ENCODE measurements at regions not wholly inside any gene's neighbourhood (a gene's known extent, or its start where the extent isn't known, plus 50 kb on each side); places are given as distances from the start of the nearest gene placed in this dataset.

- ATAC-seq (no peak), DNase-seq (ENCODE audit: low spot score) (no peak)
- Mint-ChIP-seq H3K4me3 (no peak overlapping the region), H3K9me3 (peaks cover 23% of the 10 kb centered on the region), H3K36me3 (no peaks in the 10 kb centered on the region), H3K4me1 (ENCODE audit: low read depth in 2 of 2) (no peaks in the 10 kb centered on the region), H3K27ac (no peak overlapping the region), H3K27me3 (no peaks in the 10 kb centered on the region)
These were observed 261.4 kb upstream of the ZP4 start for GRCh38 chr1:238152119-238152518.

- Mint-ChIP-seq H3K27ac (no peak overlapping the region), H3K4me1 (ENCODE audit: low read depth in 2 of 2) (no peaks in the 10 kb centered on the region), H3K4me3 (no peak overlapping the region), H3K27me3 (no peaks in the 10 kb centered on the region), H3K36me3 (no peaks in the 10 kb centered on the region), H3K9me3 (peaks cover 4% of the 10 kb centered on the region)
- ATAC-seq (no peak), DNase-seq (ENCODE audit: low spot score) (no peak)
These were observed 252.3 kb upstream of the ZP4 start for GRCh38 chr1:238143038-238143437.

- H3K9me3 Mint-ChIP-seq = peaks cover 7% of the 10 kb centered on the region
- DNase-seq (ENCODE audit: low spot score) (no peak), ATAC-seq (no peak)
- H3K36me3 Mint-ChIP-seq = no peaks in the 10 kb centered on the region
- H3K27ac Mint-ChIP-seq = no peak overlapping the region
- H3K4me3 Mint-ChIP-seq = no peak overlapping the region
- no peaks in the 10 kb centered on the region for H3K4me1 Mint-ChIP-seq (ENCODE audit: low read depth in 2 of 2)
- H3K27me3 Mint-ChIP-seq = no peaks in the 10 kb centered on the region
These were observed 250.6 kb upstream of the ZP4 start for GRCh38 chr1:238141353-238141752.

GRCh38 chr1:238139713-238140112, 249.0 kb upstream of the ZP4 start:
- Mint-ChIP-seq H3K27me3 (no peaks in the 10 kb centered on the region), H3K4me3 (no peak overlapping the region), H3K27ac (no peak overlapping the region), H3K4me1 (ENCODE audit: low read depth in 2 of 2) (no peaks in the 10 kb centered on the region), H3K9me3 (peaks cover 7% of the 10 kb centered on the region), H3K36me3 (no peaks in the 10 kb centered on the region)
- ATAC-seq = no peak
- no peak for DNase-seq (ENCODE audit: low spot score)

GRCh38 chr1:238138059-238138626, 247.4 kb upstream of the ZP4 start:
- DNase-seq (ENCODE audit: low spot score) = no peak
- no peaks in the 10 kb centered on the region for H3K36me3 Mint-ChIP-seq
- H3K4me3 Mint-ChIP-seq = no peak overlapping the region
- H3K27ac Mint-ChIP-seq = no peak overlapping the region
- H3K27me3 Mint-ChIP-seq = no peaks in the 10 kb centered on the region
- no peaks in the 10 kb centered on the region for H3K4me1 Mint-ChIP-seq (ENCODE audit: low read depth in 2 of 2)
- H3K9me3 Mint-ChIP-seq = peaks cover 11% of the 10 kb centered on the region
- ATAC-seq = no peak

- H3K36me3 Mint-ChIP-seq = peaks cover 4% of the 10 kb centered on the region
- no peaks in the 10 kb centered on the region for H3K27me3 Mint-ChIP-seq
- no peak overlapping the region for H3K4me3 Mint-ChIP-seq
- peaks cover 12% of the 10 kb centered on the region for H3K9me3 Mint-ChIP-seq
- ATAC-seq = no peak
- no peaks in the 10 kb centered on the region for H3K4me1 Mint-ChIP-seq (ENCODE audit: low read depth in 2 of 2)
- no peak for DNase-seq (ENCODE audit: low spot score)
- no peak overlapping the region for H3K27ac Mint-ChIP-seq
These were observed 245.3 kb upstream of the ZP4 start for GRCh38 chr1:238135708-238136664.

- Mint-ChIP-seq H3K4me3 (no peak overlapping the region), H3K9me3 (peaks cover 18% of the 10 kb centered on the region), H3K27me3 (no peaks in the 10 kb centered on the region), H3K27ac (no peak overlapping the region), H3K36me3 (peaks cover 4% of the 10 kb centered on the region), H3K4me1 (ENCODE audit: low read depth in 2 of 2) (no peaks in the 10 kb centered on the region)
- ATAC-seq (no peak), DNase-seq (ENCODE audit: low spot score) (no peak)
These were observed 239.0 kb upstream of the ZP4 start for GRCh38 chr1:238129677-238130076.

GRCh38 chr1:238123201-238123600, 232.5 kb upstream of the ZP4 start:
- no peak overlapping the region for H3K27ac Mint-ChIP-seq
- H3K4me1 Mint-ChIP-seq (ENCODE audit: low read depth in 2 of 2) = no peaks in the 10 kb centered on the region
- DNase-seq (ENCODE audit: low spot score) (no peak), ATAC-seq (no peak)
- no peak overlapping the region for H3K4me3 Mint-ChIP-seq
- no peaks in the 10 kb centered on the region for H3K27me3 Mint-ChIP-seq
- no peaks in the 10 kb centered on the region for H3K36me3 Mint-ChIP-seq
- no peaks in the 10 kb centered on the region for H3K9me3 Mint-ChIP-seq

- H3K27me3 Mint-ChIP-seq = no peaks in the 10 kb centered on the region
- no peak overlapping the region for H3K27ac Mint-ChIP-seq
- DNase-seq (ENCODE audit: low spot score) (no peak), ATAC-seq (no peak)
- no peaks in the 10 kb centered on the region for H3K9me3 Mint-ChIP-seq
- no peaks in the 10 kb centered on the region for H3K36me3 Mint-ChIP-seq
- H3K4me1 Mint-ChIP-seq (ENCODE audit: low read depth in 2 of 2) = no peaks in the 10 kb centered on the region
- H3K4me3 Mint-ChIP-seq = no peak overlapping the region
These were observed 229.1 kb upstream of the ZP4 start for GRCh38 chr1:238119861-238120260.

- no peaks in the 10 kb centered on the region for H3K27me3 Mint-ChIP-seq
- no peaks in the 10 kb centered on the region for H3K9me3 Mint-ChIP-seq
- H3K4me1 Mint-ChIP-seq (ENCODE audit: low read depth in 2 of 2) = no peaks in the 10 kb centered on the region
- no peaks in the 10 kb centered on the region for H3K36me3 Mint-ChIP-seq
- DNase-seq (ENCODE audit: low spot score) = no peak
- H3K4me3 Mint-ChIP-seq = no peak overlapping the region
- no peak for ATAC-seq
- H3K27ac Mint-ChIP-seq = no peak overlapping the region
These were observed 228.3 kb upstream of the ZP4 start for GRCh38 chr1:238119060-238119459.

- peaks cover 5% of the 10 kb centered on the region for H3K9me3 Mint-ChIP-seq
- DNase-seq (ENCODE audit: low spot score) (no peak), ATAC-seq (no peak)
- H3K27ac Mint-ChIP-seq = no peak overlapping the region
- H3K27me3 Mint-ChIP-seq = no peaks in the 10 kb centered on the region
- H3K4me1 Mint-ChIP-seq (ENCODE audit: low read depth in 2 of 2) = no peaks in the 10 kb centered on the region
- no peaks in the 10 kb centered on the region for H3K36me3 Mint-ChIP-seq
- no peak overlapping the region for H3K4me3 Mint-ChIP-seq
These were observed 225.1 kb upstream of the ZP4 start for GRCh38 chr1:238115852-238116251.

- Mint-ChIP-seq H3K4me3 (no peak overlapping the region), H3K27ac (no peak overlapping the region), H3K27me3 (no peaks in the 10 kb centered on the region), H3K9me3 (peaks cover 10% of the 10 kb centered on the region), H3K4me1 (ENCODE audit: low read depth in 2 of 2) (no peaks in the 10 kb centered on the region), H3K36me3 (no peaks in the 10 kb centered on the region)
- DNase-seq (ENCODE audit: low spot score) (no peak), ATAC-seq (no peak)
These were observed 222.4 kb upstream of the ZP4 start for GRCh38 chr1:238112952-238113621.

- ATAC-seq = no peak
- no peak for DNase-seq (ENCODE audit: low spot score)
- Mint-ChIP-seq H3K36me3 (no peaks in the 10 kb centered on the region), H3K4me1 (ENCODE audit: low read depth in 2 of 2) (no peaks in the 10 kb centered on the region), H3K27me3 (no peaks in the 10 kb centered on the region), H3K9me3 (peaks cover 10% of the 10 kb centered on the region), H3K27ac (no peak overlapping the region), H3K4me3 (no peak overlapping the region)
These were observed 220.8 kb upstream of the ZP4 start for GRCh38 chr1:238111516-238111915.

- no peak for DNase-seq (ENCODE audit: low spot score)
- Mint-ChIP-seq H3K27ac (no peak overlapping the region), H3K36me3 (no peaks in the 10 kb centered on the region), H3K9me3 (peaks cover 10% of the 10 kb centered on the region), H3K4me1 (ENCODE audit: low read depth in 2 of 2) (no peaks in the 10 kb centered on the region), H3K4me3 (no peak overlapping the region), H3K27me3 (no peaks in the 10 kb centered on the region)
- no peak for ATAC-seq
These were observed 220.4 kb upstream of the ZP4 start for GRCh38 chr1:238111081-238111480.

Data from natural killer cell treated with Interleukin-12 subunit alpha and Interleukin-12 subunit beta and Interleukin-15 and Interleukin-18, amount 100 ng/mL, for 72 hours (primary cell).